ENCODE measurements at regions not wholly inside any gene's neighbourhood (a gene's known extent, or its start where the extent isn't known, plus 50 kb on each side); places are given as distances from the start of the nearest gene placed in this dataset.

- Histone ChIP-seq H3K9me1 (replicated peaks; ENCODE audit: control insufficient read depth, extremely low read depth, insufficient read depth, low read length) (no peaks in the 10 kb centered on the region), H3K9me3 (replicated peaks; ENCODE audit: control insufficient read depth, insufficient read depth, low read length) (no peaks in the 10 kb centered on the region), H3K27me3 (ENCODE audit: control insufficient read depth in 2 of 2, insufficient read depth in 2 of 2, low read length in 2 of 2) (no peaks in the 10 kb centered on the region), H2AFZ (ENCODE audit: low read depth, low read length) (no peak overlapping the region), H3K9ac (replicated peaks; ENCODE audit: extremely low read depth, insufficient read depth, low read length) (no peak overlapping the region), H3K4me2 (ENCODE audit: insufficient read depth, low read length) (no peak overlapping the region), H4K20me1 (replicated peaks; ENCODE audit: control insufficient read depth, extremely low read depth, insufficient read depth, low read length) (no peaks in the 10 kb centered on the region), H3K36me3 (ENCODE audit: control insufficient read depth in 2 of 2, extremely low read depth in 1 of 2, insufficient read depth in 2 of 2, low read length in 2 of 2) (no peaks in the 10 kb centered on the region), H3K79me2 (ENCODE audit: control insufficient read depth, insufficient read depth, low read length) (no peaks in the 10 kb centered on the region), H3K27ac (ENCODE audit: insufficient read depth, low read depth, low read length) (no peak overlapping the region), H3K4me1 (ENCODE audit: control insufficient read depth, extremely low read depth, insufficient read depth, low read length) (no peaks in the 10 kb centered on the region), H3K4me3 (replicated peaks in 1 of 3; ENCODE audit: insufficient read depth in 1 of 3, low read depth in 1 of 3, low read length in 3 of 3) (no peak overlapping the region)
- ChIA-PET CTCF (no interaction called here), POLR2A (no interaction called here)
- intact Hi-C loops (cut with micrococcal nuclease) (no loop called here), dilution Hi-C loops (cut with MboI; ENCODE audit: extremely low pct_ligation_motif_present, low sequenced_read_pairs) (no loop called here)
- DNase-seq (ENCODE audit: low read depth, low spot score) (no peak), FAIRE-seq (no peak)
- no TSS peak for BruUV-seq (replicated peaks)
- TF ChIP-seq POLR2A (IDR thresholded peaks at IDR 0.05; ENCODE audit: low read depth, low read length), result no peak
- TF ChIP-seq, protein P1, sequence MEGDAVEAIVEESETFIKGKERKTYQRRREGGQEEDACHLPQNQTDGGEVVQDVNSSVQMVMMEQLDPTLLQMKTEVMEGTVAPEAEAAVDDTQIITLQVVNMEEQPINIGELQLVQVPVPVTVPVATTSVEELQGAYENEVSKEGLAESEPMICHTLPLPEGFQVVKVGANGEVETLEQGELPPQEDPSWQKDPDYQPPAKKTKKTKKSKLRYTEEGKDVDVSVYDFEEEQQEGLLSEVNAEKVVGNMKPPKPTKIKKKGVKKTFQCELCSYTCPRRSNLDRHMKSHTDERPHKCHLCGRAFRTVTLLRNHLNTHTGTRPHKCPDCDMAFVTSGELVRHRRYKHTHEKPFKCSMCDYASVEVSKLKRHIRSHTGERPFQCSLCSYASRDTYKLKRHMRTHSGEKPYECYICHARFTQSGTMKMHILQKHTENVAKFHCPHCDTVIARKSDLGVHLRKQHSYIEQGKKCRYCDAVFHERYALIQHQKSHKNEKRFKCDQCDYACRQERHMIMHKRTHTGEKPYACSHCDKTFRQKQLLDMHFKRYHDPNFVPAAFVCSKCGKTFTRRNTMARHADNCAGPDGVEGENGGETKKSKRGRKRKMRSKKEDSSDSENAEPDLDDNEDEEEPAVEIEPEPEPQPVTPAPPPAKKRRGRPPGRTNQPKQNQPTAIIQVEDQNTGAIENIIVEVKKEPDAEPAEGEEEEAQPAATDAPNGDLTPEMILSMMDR (IDR thresholded peaks at IDR 0.05; ENCODE audit: extremely low read depth in 1 of 2, insufficient read depth in 1 of 2, low read depth in 1 of 2, low read length in 2 of 2), result no peak
- no peak for TF ChIP-seq MYC (IDR thresholded peaks at IDR 0.05; ENCODE audit: low read depth, low read length)
- TF ChIP-seq POLR2AphosphoS5 (IDR thresholded peaks at IDR 0.05; ENCODE audit: insufficient read depth, low read depth, low read length), result no peak
- no peak for TF ChIP-seq JUN (IDR thresholded peaks at IDR 0.05; ENCODE audit: borderline replicate concordance, insufficient read depth, insufficient read length, low read depth)
- no peak for TF ChIP-seq EZH2 (IDR thresholded peaks at IDR 0.05; ENCODE audit: borderline replicate concordance, low read depth, low read length, severe bottlenecking)
- TF ChIP-seq GATA2 (IDR thresholded peaks at IDR 0.05; ENCODE audit: insufficient read depth, insufficient read length, low read depth, low read length), result no peak
- TF ChIP-seq, protein P2, sequence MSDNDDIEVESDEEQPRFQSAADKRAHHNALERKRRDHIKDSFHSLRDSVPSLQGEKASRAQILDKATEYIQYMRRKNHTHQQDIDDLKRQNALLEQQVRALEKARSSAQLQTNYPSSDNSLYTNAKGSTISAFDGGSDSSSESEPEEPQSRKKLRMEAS (IDR thresholded peaks at IDR 0.05; ENCODE audit: insufficient read depth, insufficient read length), result no peak
- no peak for TF ChIP-seq FOS (IDR thresholded peaks at IDR 0.05; ENCODE audit: borderline replicate concordance, insufficient read depth, low read length)
Measured at GRCh38 chr5:159797261-159797970, 118.9 kb upstream of the ADRA1B start.
